ENCODE measurements at regions not wholly inside any gene's neighbourhood (a gene's known extent, or its start where the extent isn't known, plus 50 kb on each side); places are given as distances from the start of the nearest gene placed in this dataset.

- no peak overlapping the region for H3K27ac ChIP-seq (ENCODE audit: control insufficient read depth, insufficient read depth, low read length)
- H3K79me2 ChIP-seq (ENCODE audit: control insufficient read depth, insufficient read depth, low read length): no peaks in the 10 kb centered on the region
- no peaks in the 10 kb centered on the region for H3K36me3 ChIP-seq (ENCODE audit: control insufficient read depth in 2 of 2, extremely low read depth in 1 of 2, insufficient read depth in 2 of 2, low read length in 2 of 2)
- FAIRE-seq: no peak
- H3K27me3 ChIP-seq (ENCODE audit: control insufficient read depth, extremely low read depth, insufficient read depth, low read length): no peaks in the 10 kb centered on the region
- no peak overlapping the region for H3K4me2 ChIP-seq (ENCODE audit: control insufficient read depth, extremely low read depth, insufficient read depth, low read depth, low read length)
- no peak overlapping the region for H3K4me3 ChIP-seq (ENCODE audit: control insufficient read depth in 2 of 3, extremely low read depth in 1 of 3, insufficient read depth in 2 of 3, low read depth in 1 of 3, low read length in 3 of 3)
- H3K9ac ChIP-seq (ENCODE audit: control insufficient read depth, extremely low read depth, insufficient read depth, low read length): no peak overlapping the region
- dilution Hi-C loops (cut with MboI; ENCODE audit: extremely low pct_ligation_motif_present, low sequenced_read_pairs): no loop called here
- no peaks in the 10 kb centered on the region for H3K9me3 ChIP-seq (ENCODE audit: control insufficient read depth, low read depth, low read length)
- DNase-seq (ENCODE audit: low read depth, low spot score): no peak
- no peaks in the 10 kb centered on the region for H3K9me1 ChIP-seq (ENCODE audit: control insufficient read depth, extremely low read depth, insufficient read depth, low read length)
- TF ChIP-seq CTCF (optimal IDR thresholded peaks at IDR 0.05 in 1 of 3, IDR thresholded peaks at IDR 0.05 in 1 of 3, conservative IDR thresholded peaks at IDR 0.05 in 1 of 3; ENCODE audit: extremely low read depth in 1 of 3, insufficient read depth in 2 of 3, low read length in 3 of 3) (no peak), EZH2 (IDR thresholded peaks at IDR 0.05; ENCODE audit: low read length) (no peak)
- no peaks in the 10 kb centered on the region for H3K4me1 ChIP-seq (ENCODE audit: control insufficient read depth, extremely low read depth, insufficient read depth, low read length)
- no peaks in the 10 kb centered on the region for H4K20me1 ChIP-seq (ENCODE audit: control insufficient read depth, extremely low read depth, insufficient read depth, low read length)
- H2AFZ ChIP-seq (ENCODE audit: control insufficient read depth, low read length): no peak overlapping the region
Measured at GRCh38 chr10:71024490-71024889, 136.1 kb upstream of the PCBD1 start.

- no peaks in the 10 kb centered on the region for H3K79me2 ChIP-seq (ENCODE audit: control insufficient read depth, insufficient read depth, low read length)
- no peaks in the 10 kb centered on the region for H3K36me3 ChIP-seq (ENCODE audit: control insufficient read depth in 2 of 2, extremely low read depth in 1 of 2, insufficient read depth in 2 of 2, low read length in 2 of 2)
- no peak overlapping the region for H3K4me3 ChIP-seq (ENCODE audit: control insufficient read depth in 2 of 3, extremely low read depth in 1 of 3, insufficient read depth in 2 of 3, low read depth in 1 of 3, low read length in 3 of 3)
- peaks cover under 1% of the 10 kb centered on the region for H3K27me3 ChIP-seq (ENCODE audit: control insufficient read depth, extremely low read depth, insufficient read depth, low read length)
- H3K9me1 ChIP-seq (ENCODE audit: control insufficient read depth, extremely low read depth, insufficient read depth, low read length): no peaks in the 10 kb centered on the region
- TF ChIP-seq EZH2 (IDR thresholded peaks at IDR 0.05; ENCODE audit: low read length) (no peak), CTCF (optimal IDR thresholded peaks at IDR 0.05 in 1 of 3, IDR thresholded peaks at IDR 0.05 in 1 of 3, conservative IDR thresholded peaks at IDR 0.05 in 1 of 3; ENCODE audit: extremely low read depth in 1 of 3, insufficient read depth in 2 of 3, low read length in 3 of 3) (no peak)
- H3K9me3 ChIP-seq (ENCODE audit: control insufficient read depth, low read depth, low read length): no peaks in the 10 kb centered on the region
- no peaks in the 10 kb centered on the region for H4K20me1 ChIP-seq (ENCODE audit: control insufficient read depth, extremely low read depth, insufficient read depth, low read length)
- no peak overlapping the region for H2AFZ ChIP-seq (ENCODE audit: control insufficient read depth, low read length)
- no peak overlapping the region for H3K4me2 ChIP-seq (ENCODE audit: control insufficient read depth, extremely low read depth, insufficient read depth, low read depth, low read length)
- H3K9ac ChIP-seq (ENCODE audit: control insufficient read depth, extremely low read depth, insufficient read depth, low read length): no peak overlapping the region
- dilution Hi-C loops (cut with MboI; ENCODE audit: extremely low pct_ligation_motif_present, low sequenced_read_pairs): no loop called here
- peak; percentile 13 for FAIRE-seq
- DNase-seq (ENCODE audit: low read depth, low spot score): no peak
- no peak overlapping the region for H3K27ac ChIP-seq (ENCODE audit: control insufficient read depth, insufficient read depth, low read length)
- H3K4me1 ChIP-seq (ENCODE audit: control insufficient read depth, extremely low read depth, insufficient read depth, low read length): no peaks in the 10 kb centered on the region
Measured at GRCh38 chr10:71025535-71025934, 137.2 kb upstream of the PCBD1 start.

All from keratinocyte (primary cell).